GM03348 (cell line): ENCODE measurements at regions not wholly inside any gene's neighbourhood (a gene's known extent, or its start where the extent isn't known, plus 50 kb on each side); places are given as distances from the start of the nearest gene placed in this dataset.
"Not testable (repeated sequence)": the region's sequence is repeated elsewhere in the genome, so short reads cannot be mapped to it uniquely, and the experiment has no call there.

ENCODE experiments used
- DNase-seq: peaks from one replicate; pipeline ENCODE4 v3.0.0; 2012; ENCODE audit warnings: low spot score

- DNase-seq = no peak
These were observed 244.4 kb upstream of the ARPP21 start for GRCh38 chr3:35394905-35395304.

GRCh38 chr3:35401671-35402070 lies 237.7 kb upstream of the ARPP21 start:
- DNase-seq = no peak

DNA sequence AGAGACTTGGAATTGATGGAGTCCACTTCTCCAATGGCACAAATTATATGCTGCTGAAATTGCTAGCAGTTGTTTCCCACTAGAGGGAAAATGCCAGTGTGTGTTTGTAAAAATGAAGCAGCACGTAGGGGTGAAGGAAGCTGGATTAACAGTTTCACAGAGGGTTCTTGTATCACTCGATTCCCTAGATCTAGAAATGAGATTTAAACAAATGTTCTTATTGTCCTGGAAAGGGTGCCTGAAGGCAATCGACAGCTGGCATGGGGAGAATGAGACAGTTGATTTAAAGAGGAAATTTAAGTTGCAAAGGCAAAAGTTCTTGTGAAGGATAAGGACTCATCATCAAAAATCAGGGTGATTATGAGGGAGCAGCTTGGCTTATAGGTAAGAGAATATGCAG lies 234.8 kb upstream of the ARPP21 start:
- no peak for DNase-seq

DNA sequence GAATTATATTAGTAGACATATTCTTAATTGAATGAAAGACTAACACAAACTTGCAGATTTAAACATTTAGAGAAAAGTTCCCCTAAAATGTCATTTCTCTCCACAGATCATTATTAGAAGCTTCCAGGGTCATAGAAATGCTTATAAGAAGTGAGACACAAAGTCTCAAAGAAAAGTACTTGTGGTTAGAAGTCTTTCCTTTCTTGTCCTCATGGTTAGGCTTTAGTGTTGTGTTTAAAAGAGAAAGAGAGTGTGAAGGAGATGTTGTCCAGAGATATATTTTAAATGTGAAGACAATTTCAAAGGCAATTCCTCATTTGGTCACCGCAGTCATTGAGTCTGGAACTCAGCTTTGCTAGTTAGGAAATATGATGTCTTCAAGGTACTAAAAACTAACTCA lies 230.4 kb upstream of the ARPP21 start:
- DNase-seq = no peak

DNA sequence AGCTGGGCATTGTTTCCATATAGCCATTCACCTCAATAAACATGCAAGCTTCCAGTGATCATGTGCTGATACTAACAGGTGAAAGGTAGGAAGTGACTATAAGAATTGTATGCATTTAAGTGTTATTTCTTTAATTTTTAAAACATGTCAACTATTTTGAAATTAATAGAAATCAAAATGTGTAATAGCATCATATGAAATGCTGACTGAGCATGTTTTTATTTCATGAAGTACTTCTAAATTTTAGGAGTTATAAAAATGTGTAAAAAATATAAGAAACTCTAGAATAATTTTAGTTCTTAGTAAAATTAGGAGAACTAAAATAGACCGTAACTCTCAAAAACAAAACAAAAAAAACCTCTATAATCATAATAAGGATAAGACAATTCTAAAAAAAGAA lies 229.3 kb upstream of the ARPP21 start:
- no peak for DNase-seq

GRCh38 chr3:35413483-35413882 lies 225.8 kb upstream of the ARPP21 start:
- no peak for DNase-seq

GRCh38 chr3:35417080-35417479 lies 222.2 kb upstream of the ARPP21 start:
- no peak for DNase-seq

DNA sequence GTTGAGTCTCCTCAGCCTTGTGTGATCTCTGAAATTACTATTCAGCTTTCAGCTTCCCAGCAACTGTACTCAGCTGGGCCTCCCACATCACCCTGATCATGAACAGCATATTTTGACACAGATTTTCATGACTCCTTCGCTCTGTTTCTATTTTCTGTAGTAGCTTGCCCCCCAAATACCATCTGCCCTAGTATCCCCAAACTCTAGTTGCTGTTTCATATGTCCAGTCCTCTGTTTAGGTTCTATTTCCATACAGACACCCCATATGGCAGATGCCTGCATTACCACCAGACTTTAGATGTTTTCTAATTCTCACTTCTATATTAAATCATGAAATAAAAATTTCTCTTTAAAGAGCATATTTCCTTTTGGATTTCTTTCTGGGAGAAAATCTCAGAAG lies 217.2 kb upstream of the ARPP21 start:
- DNase-seq = no peak

DNA sequence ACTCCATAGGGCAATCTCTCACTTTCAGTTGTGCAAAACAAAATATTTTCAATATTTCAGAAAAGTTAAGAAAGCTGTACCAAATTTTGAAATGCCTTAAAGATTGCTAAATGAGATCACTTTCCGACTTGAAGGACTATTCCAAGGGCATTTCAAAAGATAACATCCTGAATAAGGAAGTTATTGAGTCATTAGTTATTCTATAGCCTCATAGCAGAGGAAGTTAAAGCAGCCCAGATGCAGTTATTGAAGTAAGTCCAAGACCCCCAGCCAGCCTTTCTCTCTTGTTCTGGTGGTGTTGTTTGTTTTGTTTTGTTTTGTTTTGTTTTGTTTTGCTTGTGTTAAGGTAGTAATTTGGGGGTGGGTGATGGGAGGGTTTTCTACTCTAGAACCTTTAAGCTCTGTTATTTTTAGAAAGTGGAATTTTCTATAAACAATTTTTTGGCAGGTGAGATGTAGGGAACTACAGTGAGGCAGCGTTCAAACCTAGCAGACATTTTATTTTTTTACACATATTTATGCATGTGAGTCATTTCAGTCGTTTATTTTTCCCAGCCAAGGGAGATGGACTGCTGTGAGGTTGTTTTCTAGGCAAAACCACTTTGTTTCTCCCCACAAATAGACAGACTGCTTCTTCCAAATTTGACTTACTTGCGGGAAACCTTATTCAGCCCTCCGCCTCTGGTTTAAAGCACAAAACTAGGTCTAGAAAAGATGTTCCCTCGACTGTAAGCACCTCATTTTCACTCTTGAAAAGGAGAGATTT lies 216.3 kb upstream of the ARPP21 start:
- DNase-seq = no peak

GRCh38 chr3:35426366-35426958 lies 212.9 kb upstream of the ARPP21 start:
- DNase-seq = no peak

DNA sequence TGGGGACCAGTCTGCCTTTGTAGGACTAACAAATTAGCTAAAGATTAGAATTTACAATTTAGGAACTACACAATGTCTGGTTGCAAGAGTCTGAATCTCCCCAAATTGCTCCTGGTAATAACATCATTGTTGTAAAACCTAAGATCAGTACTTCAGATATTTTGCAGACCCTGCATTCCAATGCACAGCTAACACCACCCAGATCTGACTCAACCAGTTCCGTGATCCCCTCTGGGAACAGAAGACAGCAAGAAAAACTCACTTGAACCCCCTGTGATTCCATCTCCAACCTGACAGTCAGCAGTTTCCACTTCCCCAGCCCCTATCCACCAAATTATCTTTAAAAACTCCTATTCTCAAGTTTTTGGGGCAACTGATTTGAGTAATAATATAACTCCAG lies 201.9 kb upstream of the ARPP21 start:
- DNase-seq = no peak

DNA sequence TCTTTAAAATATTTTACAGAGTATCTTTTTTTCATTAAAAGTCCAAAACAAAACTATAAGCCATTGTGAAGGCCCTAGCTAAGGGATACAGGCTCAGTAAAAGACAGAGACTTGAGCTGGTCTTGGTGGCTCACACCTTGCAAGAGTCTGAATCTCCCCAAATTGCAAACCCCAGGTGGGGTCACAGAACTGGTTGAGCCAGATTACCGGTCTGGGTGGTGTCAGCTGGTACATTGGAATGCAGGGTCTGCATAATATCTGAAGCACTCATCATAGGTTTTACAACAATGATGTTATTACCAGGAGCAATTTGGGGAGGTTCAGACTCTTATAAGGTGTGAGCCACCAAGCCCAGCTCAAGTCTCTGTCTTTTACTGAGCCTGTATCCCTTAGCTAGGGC lies 201.2 kb upstream of the ARPP21 start:
- DNase-seq = no peak

DNA sequence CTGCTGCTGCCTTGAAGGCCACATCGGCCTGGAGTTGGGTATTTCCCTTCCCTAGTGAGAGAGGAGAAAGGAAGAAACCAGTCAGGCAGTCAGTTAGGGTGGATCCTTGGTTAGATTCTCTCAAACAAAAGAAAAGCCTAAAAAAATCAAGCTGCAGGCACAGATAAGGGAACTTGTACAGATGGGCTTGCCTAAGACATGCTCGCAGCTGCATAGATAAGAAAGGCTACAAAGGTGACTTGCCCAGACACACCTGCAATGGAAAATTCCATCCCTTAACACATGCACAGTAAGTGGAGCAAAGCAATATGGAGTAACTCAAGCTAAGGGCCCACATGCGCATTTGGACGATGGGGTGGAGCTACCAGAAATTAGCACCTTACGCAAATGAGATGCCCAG lies 199.7 kb upstream of the ARPP21 start:
- no peak for DNase-seq

GRCh38 chr3:35440826-35441225 lies 198.5 kb upstream of the ARPP21 start:
- DNase-seq = no peak

DNA sequence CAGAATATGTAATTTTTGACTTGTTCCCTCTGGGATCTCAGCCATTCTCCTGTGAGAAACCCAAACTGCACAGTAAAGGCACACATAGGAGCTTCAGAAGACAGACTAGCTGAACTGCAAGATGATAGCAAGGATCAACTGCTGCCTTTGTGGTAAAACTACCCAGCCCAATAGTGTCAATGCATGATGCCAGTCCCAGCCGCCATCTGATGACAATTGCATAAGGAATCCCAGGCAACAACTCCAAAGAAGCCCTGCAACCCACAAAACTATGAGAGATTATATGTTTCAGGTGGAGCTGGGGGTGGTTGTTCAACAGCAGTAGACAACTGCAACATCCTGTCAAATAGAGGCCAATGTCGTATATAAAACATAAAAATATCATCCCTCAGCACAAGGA lies 192.4 kb upstream of the ARPP21 start:
- DNase-seq = no peak

DNA sequence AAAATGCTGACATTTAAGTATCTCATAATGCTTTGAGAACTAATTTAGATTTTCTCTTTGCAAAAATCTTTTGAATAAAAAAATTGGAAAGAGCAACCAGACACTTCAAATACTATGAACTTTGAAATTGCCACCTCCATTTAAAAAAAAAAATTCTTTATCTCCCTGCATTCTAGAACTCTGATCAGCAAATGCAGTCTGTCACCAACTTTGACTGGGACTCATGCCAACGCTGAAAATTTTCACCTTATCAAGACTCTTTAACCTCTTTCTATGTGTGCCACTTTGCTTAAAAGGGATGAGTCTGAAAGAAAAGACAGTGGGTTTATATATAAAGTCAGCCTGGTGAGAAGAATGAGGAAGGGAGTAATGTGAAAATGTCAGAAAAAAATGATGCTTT lies 191.2 kb upstream of the ARPP21 start:
- DNase-seq = no peak

GRCh38 chr3:35448681-35449080 lies 190.6 kb upstream of the ARPP21 start:
- DNase-seq = no peak

GRCh38 chr3:35454819-35455218 lies 184.5 kb upstream of the ARPP21 start:
- DNase-seq = not testable (repeated sequence)

- no peak for DNase-seq
These were observed 165.4 kb upstream of the ARPP21 start for GRCh38 chr3:35473956-35474355.

DNA sequence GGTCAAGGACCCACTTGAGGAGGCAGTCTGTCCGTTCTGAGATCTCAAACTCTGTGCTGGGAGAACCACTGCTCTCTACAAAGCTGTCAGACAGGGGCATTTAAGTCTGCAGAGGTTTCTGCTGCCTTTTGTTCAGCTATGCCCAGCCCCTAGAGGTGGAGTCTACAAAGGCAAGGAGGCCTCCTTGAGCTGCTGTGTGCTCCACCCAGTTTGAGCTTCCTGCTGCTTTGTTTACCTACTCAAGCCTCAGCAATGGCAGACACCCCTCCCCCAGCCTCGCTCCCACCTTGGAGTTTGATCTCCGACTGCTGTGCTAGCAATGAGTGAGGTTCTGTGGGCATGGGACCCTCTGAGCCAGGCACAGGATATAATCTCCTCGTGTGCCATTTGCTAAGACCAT lies 156.8 kb upstream of the ARPP21 start:
- not testable (repeated sequence) for DNase-seq

GRCh38 chr3:35483131-35483530 lies 156.2 kb upstream of the ARPP21 start:
- no peak for DNase-seq

DNA sequence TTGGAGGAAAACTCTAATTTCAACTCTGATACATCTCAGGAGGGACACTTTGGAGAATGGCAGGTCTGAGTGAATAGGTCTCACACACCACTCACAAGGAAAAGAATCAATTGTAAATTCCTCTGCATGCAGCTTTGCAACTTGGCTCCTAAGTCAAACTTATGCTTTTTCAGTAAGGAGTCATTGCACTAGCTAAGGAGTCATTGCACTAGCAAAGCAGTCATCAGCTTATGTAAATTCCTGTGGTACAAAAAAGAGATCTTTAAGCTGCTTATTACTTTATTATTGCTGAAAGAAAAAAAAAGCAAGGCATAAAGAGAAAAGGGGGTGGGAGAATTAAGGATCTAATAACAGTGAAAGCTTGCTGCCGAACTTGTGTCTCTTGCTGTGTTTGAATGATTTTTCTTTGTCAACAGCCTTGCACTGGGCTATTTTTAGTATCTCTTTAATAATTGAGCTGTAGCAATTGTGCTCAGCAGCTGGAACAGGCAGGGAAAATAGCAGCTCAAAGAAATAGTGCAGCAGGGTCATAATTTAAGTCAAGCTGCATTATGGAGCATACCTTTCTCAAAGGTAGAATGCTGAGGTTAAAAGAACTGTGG lies 154.3 kb upstream of the ARPP21 start:
- DNase-seq = no peak

DNA sequence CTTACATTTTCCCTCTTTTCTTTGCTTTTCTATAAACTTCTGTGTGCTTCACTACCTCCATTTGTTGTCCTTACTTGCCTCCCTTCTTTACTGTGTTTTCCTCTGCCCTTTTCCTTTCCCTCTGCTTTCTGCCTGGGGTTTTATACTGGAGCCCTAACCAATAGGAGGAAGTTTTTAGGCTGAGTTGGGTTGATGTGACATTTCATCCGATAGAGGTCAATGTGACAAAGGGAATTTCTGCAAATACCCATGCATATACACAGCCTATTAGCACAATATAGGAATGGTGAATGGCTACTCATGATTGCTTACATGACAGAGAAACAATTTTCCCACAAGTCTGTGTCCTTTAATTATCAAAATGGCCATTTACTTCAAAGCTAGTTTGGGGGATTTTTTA lies 153.0 kb upstream of the ARPP21 start:
- no peak for DNase-seq

DNA sequence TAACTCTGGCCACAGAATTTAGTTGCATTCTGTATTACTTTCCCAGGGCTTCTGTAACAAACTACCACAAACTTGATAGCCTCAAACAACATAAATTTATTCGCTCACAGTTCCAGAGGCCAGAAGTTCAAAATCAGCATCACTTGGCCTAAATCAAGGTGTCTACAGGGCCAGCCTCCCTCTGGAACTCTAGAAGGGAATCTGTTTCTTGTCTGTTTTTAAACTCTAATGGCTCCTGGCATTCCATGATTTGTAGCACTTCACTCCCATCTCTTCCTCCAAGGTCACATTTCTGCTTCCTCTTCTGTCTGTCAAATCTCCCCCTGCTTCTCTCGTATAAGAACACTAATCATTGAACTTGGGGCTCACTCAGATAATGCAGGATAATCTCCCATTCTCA lies 151.9 kb upstream of the ARPP21 start:
- DNase-seq = no peak
